ENCODE measurements at regions not wholly inside any gene's neighbourhood (a gene's known extent, or its start where the extent isn't known, plus 50 kb on each side); places are given as distances from the start of the nearest gene placed in this dataset.

DNA sequence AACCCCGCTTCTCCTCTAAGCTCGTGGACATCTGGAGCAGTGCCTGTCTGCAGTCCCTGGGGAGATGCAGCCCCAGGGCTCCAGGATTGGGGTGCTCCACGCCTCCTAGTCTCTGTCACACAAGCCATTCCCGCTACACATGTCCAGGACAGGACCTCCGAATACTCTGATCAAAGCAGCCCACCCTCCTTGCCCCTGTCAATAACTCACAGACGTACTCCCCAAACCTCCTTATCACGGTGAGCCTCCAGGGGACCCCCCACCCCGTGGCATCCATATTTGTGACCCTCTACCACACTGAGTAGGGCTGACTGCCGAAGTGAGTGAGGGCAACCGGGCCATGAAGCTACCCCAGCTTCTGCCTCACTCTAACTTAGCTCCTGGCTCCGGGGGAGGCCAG is 727.7 kb downstream of the GALR1 start:
- Mint-ChIP-seq H3K4me1 (ENCODE audit: insufficient read depth, unreplicated experiment) (no peaks in the 10 kb centered on the region), H3K4me3 (ENCODE audit: unreplicated experiment) (no peak overlapping the region), H3K27me3 (ENCODE audit: insufficient read depth, unreplicated experiment) (no peaks in the 10 kb centered on the region), H3K36me3 (ENCODE audit: insufficient read depth, unreplicated experiment) (peaks cover 5% of the 10 kb centered on the region), H3K27ac (ENCODE audit: low read depth, unreplicated experiment) (no peak overlapping the region), H3K9me3 (ENCODE audit: unreplicated experiment) (peaks cover 54% of the 10 kb centered on the region)
- BruUV-seq (replicated peaks) = no TSS peak
- ChIA-PET CTCF (interaction anchor here (0.6 kb wide), 1 partner anchor 9 kb away, joined by 3 read pairs; no protein-coding TSS in a partner anchor), POLR2A (no interaction called here)
- intact Hi-C loops (cut with micrococcal nuclease) = no loop called here
- TF ChIP-seq, protein P1, sequence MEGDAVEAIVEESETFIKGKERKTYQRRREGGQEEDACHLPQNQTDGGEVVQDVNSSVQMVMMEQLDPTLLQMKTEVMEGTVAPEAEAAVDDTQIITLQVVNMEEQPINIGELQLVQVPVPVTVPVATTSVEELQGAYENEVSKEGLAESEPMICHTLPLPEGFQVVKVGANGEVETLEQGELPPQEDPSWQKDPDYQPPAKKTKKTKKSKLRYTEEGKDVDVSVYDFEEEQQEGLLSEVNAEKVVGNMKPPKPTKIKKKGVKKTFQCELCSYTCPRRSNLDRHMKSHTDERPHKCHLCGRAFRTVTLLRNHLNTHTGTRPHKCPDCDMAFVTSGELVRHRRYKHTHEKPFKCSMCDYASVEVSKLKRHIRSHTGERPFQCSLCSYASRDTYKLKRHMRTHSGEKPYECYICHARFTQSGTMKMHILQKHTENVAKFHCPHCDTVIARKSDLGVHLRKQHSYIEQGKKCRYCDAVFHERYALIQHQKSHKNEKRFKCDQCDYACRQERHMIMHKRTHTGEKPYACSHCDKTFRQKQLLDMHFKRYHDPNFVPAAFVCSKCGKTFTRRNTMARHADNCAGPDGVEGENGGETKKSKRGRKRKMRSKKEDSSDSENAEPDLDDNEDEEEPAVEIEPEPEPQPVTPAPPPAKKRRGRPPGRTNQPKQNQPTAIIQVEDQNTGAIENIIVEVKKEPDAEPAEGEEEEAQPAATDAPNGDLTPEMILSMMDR (IDR thresholded peaks at IDR 0.05; ENCODE audit: unreplicated experiment) = no peak
- DNase-seq (ENCODE audit: unreplicated experiment) = no peak

DNA sequence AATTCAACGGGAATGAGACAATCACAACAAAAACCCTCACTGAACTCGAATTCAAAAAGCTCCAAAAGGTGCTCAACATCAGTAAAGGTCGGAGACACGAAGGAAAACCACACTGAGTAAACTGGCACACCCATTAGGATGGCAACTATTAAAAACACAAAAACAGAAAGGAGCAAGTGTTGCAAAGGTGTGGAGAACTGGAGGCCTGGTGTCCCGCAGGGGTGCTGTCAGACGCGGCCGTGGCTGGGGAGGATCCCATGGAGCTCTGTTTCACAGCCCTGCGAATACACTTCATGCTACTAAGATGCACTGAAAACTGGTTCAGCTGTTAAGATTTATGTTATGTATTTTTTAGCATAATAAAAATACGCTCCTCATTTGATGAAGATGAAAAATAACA is 730.6 kb downstream of the GALR1 start:
- Mint-ChIP-seq H3K27me3 (ENCODE audit: insufficient read depth, unreplicated experiment) (no peaks in the 10 kb centered on the region), H3K27ac (ENCODE audit: low read depth, unreplicated experiment) (no peak overlapping the region), H3K36me3 (ENCODE audit: insufficient read depth, unreplicated experiment) (no peaks in the 10 kb centered on the region), H3K9me3 (ENCODE audit: unreplicated experiment) (peaks cover 38% of the 10 kb centered on the region), H3K4me1 (ENCODE audit: insufficient read depth, unreplicated experiment) (no peaks in the 10 kb centered on the region), H3K4me3 (ENCODE audit: unreplicated experiment) (no peak overlapping the region)
- POLR2A ChIA-PET = no interaction called here
- no TSS peak for BruUV-seq (replicated peaks)
- no peak for DNase-seq (ENCODE audit: unreplicated experiment)
- CTCF ChIA-PET = no interaction called here
- TF ChIP-seq, protein P1 (IDR thresholded peaks at IDR 0.05; ENCODE audit: unreplicated experiment) = no peak
- intact Hi-C loops (cut with micrococcal nuclease) = no loop called here

DNA sequence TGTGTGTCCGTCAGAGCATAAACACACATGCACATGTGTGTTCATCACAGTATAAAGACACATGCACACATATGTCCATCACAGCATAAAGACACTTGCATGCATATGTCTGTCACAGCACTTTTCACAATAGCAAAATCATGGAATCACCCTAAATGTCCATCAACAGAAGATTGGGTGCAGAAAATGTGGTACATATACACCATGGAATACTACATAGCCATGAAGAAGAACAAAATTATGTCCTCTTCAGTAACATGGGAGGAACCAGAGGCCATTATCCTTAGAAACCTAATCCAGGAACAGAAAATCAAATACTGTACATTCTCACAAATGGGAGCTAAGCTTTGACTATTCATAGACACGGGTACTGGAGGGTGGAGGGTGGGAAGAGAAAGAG is 732.2 kb downstream of the GALR1 start:
- no TSS peak for BruUV-seq (replicated peaks)
- Mint-ChIP-seq H3K27ac (ENCODE audit: low read depth, unreplicated experiment) (no peak overlapping the region), H3K27me3 (ENCODE audit: insufficient read depth, unreplicated experiment) (no peaks in the 10 kb centered on the region), H3K4me3 (ENCODE audit: unreplicated experiment) (no peak overlapping the region), H3K36me3 (ENCODE audit: insufficient read depth, unreplicated experiment) (no peaks in the 10 kb centered on the region), H3K9me3 (ENCODE audit: unreplicated experiment) (peaks cover 38% of the 10 kb centered on the region), H3K4me1 (ENCODE audit: insufficient read depth, unreplicated experiment) (no peaks in the 10 kb centered on the region)
- ChIA-PET POLR2A (no interaction called here), CTCF (no interaction called here)
- intact Hi-C loops (cut with micrococcal nuclease) = no loop called here
- TF ChIP-seq, protein P1 (IDR thresholded peaks at IDR 0.05; ENCODE audit: unreplicated experiment) = no peak
- no peak for DNase-seq (ENCODE audit: unreplicated experiment)

DNA sequence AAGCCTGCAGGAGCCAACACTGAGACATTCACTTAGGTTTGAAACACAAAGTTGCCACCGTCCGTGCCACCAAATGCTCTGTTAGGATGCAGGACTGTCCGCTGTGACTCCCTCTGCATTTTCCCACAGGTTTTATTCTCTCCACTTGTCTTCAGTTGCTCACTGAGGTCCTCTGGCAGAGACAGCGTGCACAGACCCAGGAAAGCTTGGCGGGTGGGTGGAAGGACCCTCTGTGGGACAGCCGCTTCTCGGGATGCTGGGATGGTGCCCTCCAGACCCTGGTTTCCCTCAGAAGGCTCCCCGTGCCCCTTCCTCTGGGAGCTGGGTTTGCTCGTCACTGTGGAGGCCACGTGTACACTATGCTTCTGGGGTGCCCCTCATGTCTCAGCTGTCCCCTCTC is 733.6 kb downstream of the GALR1 start:
- ChIA-PET CTCF (no interaction called here), POLR2A (no interaction called here)
- Mint-ChIP-seq H3K4me3 (ENCODE audit: unreplicated experiment) (no peak overlapping the region), H3K4me1 (ENCODE audit: insufficient read depth, unreplicated experiment) (no peaks in the 10 kb centered on the region), H3K27me3 (ENCODE audit: insufficient read depth, unreplicated experiment) (no peaks in the 10 kb centered on the region), H3K27ac (ENCODE audit: low read depth, unreplicated experiment) (no peak overlapping the region), H3K36me3 (ENCODE audit: insufficient read depth, unreplicated experiment) (no peaks in the 10 kb centered on the region), H3K9me3 (ENCODE audit: unreplicated experiment) (peaks cover 43% of the 10 kb centered on the region)
- no TSS peak for BruUV-seq (replicated peaks)
- intact Hi-C loops (cut with micrococcal nuclease) = no loop called here
- TF ChIP-seq, protein P1 (IDR thresholded peaks at IDR 0.05; ENCODE audit: unreplicated experiment) = no peak
- no peak for DNase-seq (ENCODE audit: unreplicated experiment)

Measured in MCF 10A (cell line).